ENCODE measurements at regions not wholly inside any gene's neighbourhood (a gene's known extent, or its start where the extent isn't known, plus 50 kb on each side); places are given as distances from the start of the nearest gene placed in this dataset.
A peak's percentile ranks its signal among the peaks of the same experiment; 100 is the strongest.

GRCh38 chr11:71120471-71120896, 131.9 kb downstream of the SHANK2 start:
- no peak for DNase-seq

GRCh38 chr11:71119656-71120269, 132.6 kb downstream of the SHANK2 start:
- no peak for DNase-seq

- DNase-seq, result no peak
Measured at GRCh38 chr11:71118671-71119250, 133.6 kb downstream of the SHANK2 start.

- no peak for DNase-seq
Measured at GRCh38 chr11:71117311-71117710, 135.1 kb downstream of the SHANK2 start.

- no peak for DNase-seq
Measured at GRCh38 chr11:71116693-71117040, 135.7 kb downstream of the SHANK2 start.

- DNase-seq, result peak; percentile 15 to 55 (median 35)
Measured at GRCh38 chr11:71115770-71116692, 136.3 kb downstream of the SHANK2 start.

- DNase-seq, result no peak
Measured at GRCh38 chr11:71114124-71114851, 138.1 kb downstream of the SHANK2 start.

- DNase-seq, result no peak
Measured at GRCh38 chr11:71112990-71113389, 139.4 kb downstream of the SHANK2 start.

- DNase-seq, result no peak
Measured at GRCh38 chr11:71112454-71112853, 139.9 kb downstream of the SHANK2 start.

- no peak for DNase-seq
Measured at GRCh38 chr11:71109586-71109985, 142.8 kb downstream of the SHANK2 start.

- DNase-seq, result no peak
Measured at GRCh38 chr11:71109186-71109585, 143.2 kb downstream of the SHANK2 start.

- DNase-seq, result no peak
Measured at GRCh38 chr11:71108013-71108865, 144.1 kb downstream of the SHANK2 start.

GRCh38 chr11:71106671-71107070, 145.7 kb downstream of the SHANK2 start:
- DNase-seq, result no peak

- DNase-seq, result no peak
Measured at GRCh38 chr11:71103266-71103665, 149.1 kb downstream of the SHANK2 start.

- no peak for DNase-seq
Measured at GRCh38 chr11:71102251-71102995, 150.0 kb downstream of the SHANK2 start.

GRCh38 chr11:71101606-71102005, 150.8 kb downstream of the SHANK2 start:
- DNase-seq, result no peak

- DNase-seq, result no peak
Measured at GRCh38 chr11:71101046-71101445, 151.3 kb downstream of the SHANK2 start.

- no peak for DNase-seq
Measured at GRCh38 chr11:71098776-71099175, 153.6 kb downstream of the SHANK2 start.

- DNase-seq, result no peak
Measured at GRCh38 chr11:71097506-71098240, 154.7 kb downstream of the SHANK2 start.

- DNase-seq, result no peak
Measured at GRCh38 chr11:71096751-71097388, 155.5 kb downstream of the SHANK2 start.

Data from suppressor macrophage (primary cell).